ENCODE measurements at regions not wholly inside any gene's neighbourhood (a gene's known extent, or its start where the extent isn't known, plus 50 kb on each side); places are given as distances from the start of the nearest gene placed in this dataset.

GRCh38 chr6:23269436-23269835 is 700.1 kb downstream of the HDGFL1 start:
- no peak for DNase-seq (ENCODE audit: extremely low read depth, low read depth)

GRCh38 chr6:23272536-23272935 is 703.2 kb downstream of the HDGFL1 start:
- no peak for DNase-seq (ENCODE audit: extremely low read depth, low read depth)

GRCh38 chr6:23277521-23278179 is 708.3 kb downstream of the HDGFL1 start:
- no peak for DNase-seq (ENCODE audit: extremely low read depth, low read depth)

- DNase-seq (ENCODE audit: extremely low read depth, low read depth) = no peak
Observed at GRCh38 chr6:23278180-23278532, 708.8 kb downstream of the HDGFL1 start.

GRCh38 chr6:23280437-23280836 is 711.1 kb downstream of the HDGFL1 start:
- no peak for DNase-seq (ENCODE audit: extremely low read depth, low read depth)

- DNase-seq (ENCODE audit: extremely low read depth, low read depth) = no peak
Observed at GRCh38 chr6:23282252-23283021, 713.1 kb downstream of the HDGFL1 start.

- no peak for DNase-seq (ENCODE audit: extremely low read depth, low read depth)
Observed at GRCh38 chr6:23293653-23294052, 724.3 kb downstream of the HDGFL1 start.

- no peak for DNase-seq (ENCODE audit: extremely low read depth, low read depth)
Observed at GRCh38 chr6:23301556-23301955, 732.2 kb downstream of the HDGFL1 start.

- no peak for DNase-seq (ENCODE audit: extremely low read depth, low read depth)
Observed at GRCh38 chr6:23302514-23302913, 733.1 kb downstream of the HDGFL1 start.

GRCh38 chr6:23305325-23305943 is 736.1 kb downstream of the HDGFL1 start:
- no peak for DNase-seq (ENCODE audit: extremely low read depth, low read depth)

GRCh38 chr6:23306251-23306950 is 737.0 kb downstream of the HDGFL1 start:
- DNase-seq (ENCODE audit: extremely low read depth, low read depth) = no peak

GRCh38 chr6:23307516-23307915 is 738.1 kb downstream of the HDGFL1 start:
- no peak for DNase-seq (ENCODE audit: extremely low read depth, low read depth)

- no peak for DNase-seq (ENCODE audit: extremely low read depth, low read depth)
Observed at GRCh38 chr6:23308166-23308565, 738.8 kb downstream of the HDGFL1 start.

GRCh38 chr6:23311211-23311610 is 741.8 kb downstream of the HDGFL1 start:
- no peak for DNase-seq (ENCODE audit: extremely low read depth, low read depth)

GRCh38 chr6:23316131-23316530 is 746.8 kb downstream of the HDGFL1 start:
- peak; percentile 6 for DNase-seq (ENCODE audit: extremely low read depth, low read depth)

- DNase-seq (ENCODE audit: extremely low read depth, low read depth) = no peak
Observed at GRCh38 chr6:23316931-23317330, 747.6 kb downstream of the HDGFL1 start.

- no peak for DNase-seq (ENCODE audit: extremely low read depth, low read depth)
Observed at GRCh38 chr6:23319582-23319981, 750.2 kb downstream of the HDGFL1 start.

GRCh38 chr6:23320471-23321015 is 751.2 kb downstream of the HDGFL1 start:
- DNase-seq (ENCODE audit: extremely low read depth, low read depth) = no peak

- DNase-seq (ENCODE audit: extremely low read depth, low read depth) = no peak
Observed at GRCh38 chr6:23323897-23324296, 754.5 kb downstream of the HDGFL1 start.

- DNase-seq (ENCODE audit: extremely low read depth, low read depth) = no peak
Observed at GRCh38 chr6:23325065-23325464, 755.7 kb downstream of the HDGFL1 start.

GRCh38 chr6:23327621-23328020 is 758.3 kb downstream of the HDGFL1 start:
- DNase-seq (ENCODE audit: extremely low read depth, low read depth) = no peak
